KG1 (cell line): ENCODE measurements at regions not wholly inside any gene's neighbourhood (a gene's known extent, or its start where the extent isn't known, plus 50 kb on each side); places are given as distances from the start of the nearest gene placed in this dataset.

Experiments
- DNase-seq: peaks from one replicate; lab custom pipeline; 2025; lab: John Stamatoyannopoulos, UW

- DNase-seq: no peak
Measured at GRCh38 chr4:24164054-24164693, 274.3 kb upstream of the PPARGC1A start.

GRCh38 chr4:24163314-24163713 lies 273.5 kb upstream of the PPARGC1A start:
- no peak for DNase-seq

GRCh38 chr4:24160358-24160757 lies 270.5 kb upstream of the PPARGC1A start:
- no peak for DNase-seq

- no peak for DNase-seq
Measured at GRCh38 chr4:24158031-24158430, 268.2 kb upstream of the PPARGC1A start.

- DNase-seq: no peak
Measured at GRCh38 chr4:24150034-24150433, 260.2 kb upstream of the PPARGC1A start.

- DNase-seq: no peak
Measured at GRCh38 chr4:24146127-24146526, 256.3 kb upstream of the PPARGC1A start.

- DNase-seq: no peak
Measured at GRCh38 chr4:24145591-24145990, 255.7 kb upstream of the PPARGC1A start.

- DNase-seq: no peak
Measured at GRCh38 chr4:24144381-24144780, 254.5 kb upstream of the PPARGC1A start.

GRCh38 chr4:24143741-24144140 lies 253.9 kb upstream of the PPARGC1A start:
- no peak for DNase-seq

- no peak for DNase-seq
Measured at GRCh38 chr4:24141836-24142235, 252.0 kb upstream of the PPARGC1A start.

- no peak for DNase-seq
Measured at GRCh38 chr4:24140892-24141291, 251.0 kb upstream of the PPARGC1A start.

GRCh38 chr4:24137671-24138601 lies 248.1 kb upstream of the PPARGC1A start:
- no peak for DNase-seq

- DNase-seq: no peak
Measured at GRCh38 chr4:24131954-24132673, 242.3 kb upstream of the PPARGC1A start.

GRCh38 chr4:24130637-24131036 lies 240.8 kb upstream of the PPARGC1A start:
- no peak for DNase-seq

GRCh38 chr4:24126776-24127175 lies 236.9 kb upstream of the PPARGC1A start:
- DNase-seq: no peak

GRCh38 chr4:24121395-24122175 lies 231.7 kb upstream of the PPARGC1A start:
- DNase-seq: no peak

GRCh38 chr4:24117975-24118374 lies 228.1 kb upstream of the PPARGC1A start:
- DNase-seq: no peak

- no peak for DNase-seq
Measured at GRCh38 chr4:24116107-24116506, 226.3 kb upstream of the PPARGC1A start.

GRCh38 chr4:24114919-24115500 lies 225.2 kb upstream of the PPARGC1A start:
- DNase-seq: no peak

GRCh38 chr4:24114444-24114843 lies 224.6 kb upstream of the PPARGC1A start:
- DNase-seq: no peak

- no peak for DNase-seq
Measured at GRCh38 chr4:24112466-24112865, 222.6 kb upstream of the PPARGC1A start.

GRCh38 chr4:24108567-24108966 lies 218.7 kb upstream of the PPARGC1A start:
- DNase-seq: no peak
